ENCODE measurements at regions not wholly inside any gene's neighbourhood (a gene's known extent, or its start where the extent isn't known, plus 50 kb on each side); places are given as distances from the start of the nearest gene placed in this dataset.

DNA sequence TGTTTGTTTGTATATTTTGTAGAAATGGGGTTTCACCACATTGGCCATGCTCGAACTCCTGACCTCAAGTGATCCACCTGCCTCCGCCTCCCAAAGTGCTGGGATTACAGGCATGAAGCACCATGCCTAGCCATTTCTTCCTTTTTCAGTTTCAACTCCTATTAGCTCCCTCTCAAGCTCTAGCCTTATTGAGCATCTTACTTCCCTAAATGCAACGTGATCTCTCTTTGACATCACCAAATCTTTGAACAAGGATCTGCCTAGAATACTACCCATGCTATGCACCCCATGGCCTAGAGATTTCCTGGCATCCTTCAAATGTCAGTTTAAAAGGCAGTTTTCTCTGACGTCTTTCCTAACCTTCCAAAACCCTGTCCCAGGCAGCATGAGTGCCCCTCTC lies 91.1 kb upstream of the NR5A2 start:
- no peak for DNase-seq (ENCODE audit: low read depth, low spot score)
- Mint-ChIP-seq H3K36me3 (ENCODE audit: low read depth) (no peaks in the 10 kb centered on the region), H3K4me1 (no peaks in the 10 kb centered on the region), H3K27ac (ENCODE audit: unreplicated experiment) (no peak overlapping the region), H3K4me3 (no peak overlapping the region), H3K27me3 (ENCODE audit: low read depth) (no peaks in the 10 kb centered on the region), H3K9me3 (no peaks in the 10 kb centered on the region)
- TF ChIP-seq, protein P1, sequence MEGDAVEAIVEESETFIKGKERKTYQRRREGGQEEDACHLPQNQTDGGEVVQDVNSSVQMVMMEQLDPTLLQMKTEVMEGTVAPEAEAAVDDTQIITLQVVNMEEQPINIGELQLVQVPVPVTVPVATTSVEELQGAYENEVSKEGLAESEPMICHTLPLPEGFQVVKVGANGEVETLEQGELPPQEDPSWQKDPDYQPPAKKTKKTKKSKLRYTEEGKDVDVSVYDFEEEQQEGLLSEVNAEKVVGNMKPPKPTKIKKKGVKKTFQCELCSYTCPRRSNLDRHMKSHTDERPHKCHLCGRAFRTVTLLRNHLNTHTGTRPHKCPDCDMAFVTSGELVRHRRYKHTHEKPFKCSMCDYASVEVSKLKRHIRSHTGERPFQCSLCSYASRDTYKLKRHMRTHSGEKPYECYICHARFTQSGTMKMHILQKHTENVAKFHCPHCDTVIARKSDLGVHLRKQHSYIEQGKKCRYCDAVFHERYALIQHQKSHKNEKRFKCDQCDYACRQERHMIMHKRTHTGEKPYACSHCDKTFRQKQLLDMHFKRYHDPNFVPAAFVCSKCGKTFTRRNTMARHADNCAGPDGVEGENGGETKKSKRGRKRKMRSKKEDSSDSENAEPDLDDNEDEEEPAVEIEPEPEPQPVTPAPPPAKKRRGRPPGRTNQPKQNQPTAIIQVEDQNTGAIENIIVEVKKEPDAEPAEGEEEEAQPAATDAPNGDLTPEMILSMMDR (conservative IDR thresholded peaks at IDR 0.05), result no peak

- Mint-ChIP-seq H3K36me3 (ENCODE audit: low read depth) (no peaks in the 10 kb centered on the region), H3K9me3 (no peaks in the 10 kb centered on the region), H3K27ac (ENCODE audit: unreplicated experiment) (no peak overlapping the region), H3K4me1 (no peaks in the 10 kb centered on the region), H3K27me3 (ENCODE audit: low read depth) (no peaks in the 10 kb centered on the region), H3K4me3 (no peak overlapping the region)
- no peak for DNase-seq (ENCODE audit: low read depth, low spot score)
- TF ChIP-seq, protein P1 (conservative IDR thresholded peaks at IDR 0.05), result no peak
Measured at GRCh38 chr1:199937161-199937560, 90.3 kb upstream of the NR5A2 start.

- Mint-ChIP-seq H3K27ac (ENCODE audit: unreplicated experiment) (no peak overlapping the region), H3K4me1 (no peaks in the 10 kb centered on the region), H3K36me3 (ENCODE audit: low read depth) (no peaks in the 10 kb centered on the region), H3K9me3 (no peaks in the 10 kb centered on the region), H3K27me3 (ENCODE audit: low read depth) (no peaks in the 10 kb centered on the region), H3K4me3 (no peak overlapping the region)
- TF ChIP-seq, protein P1 (conservative IDR thresholded peaks at IDR 0.05), result no peak
- DNase-seq (ENCODE audit: low read depth, low spot score), result no peak
Measured at GRCh38 chr1:199937661-199938060, 89.8 kb upstream of the NR5A2 start.

DNA sequence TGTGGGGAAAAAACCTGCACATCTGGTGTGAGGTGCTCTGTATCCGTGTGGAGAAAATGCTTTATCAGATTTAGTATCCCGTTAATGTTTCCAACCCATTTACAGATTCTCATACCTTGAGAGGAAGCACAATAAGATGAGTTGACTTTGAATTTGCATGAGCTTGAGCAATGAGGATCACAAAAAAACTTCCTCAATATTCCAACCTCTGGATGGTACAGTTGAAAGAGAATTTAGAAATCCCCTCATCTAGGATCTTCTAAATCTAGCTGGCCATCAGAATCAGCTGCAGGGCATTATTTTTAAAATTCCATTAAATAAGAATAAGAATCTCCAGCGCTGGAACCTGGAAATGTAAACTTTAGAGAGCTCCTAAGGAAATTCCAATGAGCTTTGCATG lies 82.5 kb upstream of the NR5A2 start:
- Mint-ChIP-seq H3K4me1 (no peaks in the 10 kb centered on the region), H3K36me3 (ENCODE audit: low read depth) (no peaks in the 10 kb centered on the region), H3K4me3 (no peak overlapping the region), H3K9me3 (no peaks in the 10 kb centered on the region), H3K27me3 (ENCODE audit: low read depth) (no peaks in the 10 kb centered on the region), H3K27ac (ENCODE audit: unreplicated experiment) (no peak overlapping the region)
- no peak for DNase-seq (ENCODE audit: low read depth, low spot score)
- TF ChIP-seq, protein P1 (conservative IDR thresholded peaks at IDR 0.05), result no peak

GRCh38 chr1:199945591-199945990 lies 81.9 kb upstream of the NR5A2 start:
- DNase-seq (ENCODE audit: low read depth, low spot score), result no peak
- TF ChIP-seq, protein P1 (conservative IDR thresholded peaks at IDR 0.05), result no peak
- Mint-ChIP-seq H3K36me3 (ENCODE audit: low read depth) (no peaks in the 10 kb centered on the region), H3K27ac (ENCODE audit: unreplicated experiment) (no peak overlapping the region), H3K4me1 (no peaks in the 10 kb centered on the region), H3K27me3 (ENCODE audit: low read depth) (no peaks in the 10 kb centered on the region), H3K4me3 (no peak overlapping the region), H3K9me3 (no peaks in the 10 kb centered on the region)

All from neural crest cell (in vitro differentiated cells).